HG02571 (cell line): ENCODE measurements at regions not wholly inside any gene's neighbourhood (a gene's known extent, or its start where the extent isn't known, plus 50 kb on each side); places are given as distances from the start of the nearest gene placed in this dataset.

Experiments used
- ATAC-seq: cut with Tn5 transposase; IDR thresholded peaks from one replicate; pipeline ENCODE4 v1.9.1; 2021; ENCODE audit warnings: mild to moderate bottlenecking, moderate library complexity; ENCODE audit not compliant: unreplicated experiment

DNA sequence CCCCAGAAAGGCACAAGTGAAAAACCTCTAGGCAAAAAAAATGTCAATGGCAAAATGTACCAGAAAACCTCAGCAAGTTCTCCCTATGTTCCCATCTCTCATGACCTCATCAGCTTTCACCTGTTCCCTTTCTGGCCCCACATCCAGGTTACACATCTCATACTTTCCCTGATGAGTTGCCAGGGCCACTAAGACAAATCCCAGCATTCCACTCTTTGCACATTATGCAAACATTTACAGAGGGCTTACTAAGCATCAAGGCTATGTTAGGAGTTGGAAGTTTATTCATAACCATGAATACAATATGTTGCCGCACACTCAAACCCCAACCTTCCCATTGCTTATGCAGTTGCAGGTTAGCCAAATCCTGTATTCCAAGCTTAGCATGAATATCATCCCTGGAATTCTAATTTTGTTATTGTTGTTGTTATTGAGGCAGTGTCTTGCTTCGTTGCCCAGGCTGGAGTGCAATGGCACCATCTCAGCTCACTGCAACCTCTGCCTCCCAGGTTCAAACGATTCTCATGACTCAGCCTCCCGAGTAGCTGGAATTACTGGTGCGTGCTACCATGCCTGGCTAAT is 129.3 kb upstream of the UBE2E2 start:
- ATAC-seq = no peak

DNA sequence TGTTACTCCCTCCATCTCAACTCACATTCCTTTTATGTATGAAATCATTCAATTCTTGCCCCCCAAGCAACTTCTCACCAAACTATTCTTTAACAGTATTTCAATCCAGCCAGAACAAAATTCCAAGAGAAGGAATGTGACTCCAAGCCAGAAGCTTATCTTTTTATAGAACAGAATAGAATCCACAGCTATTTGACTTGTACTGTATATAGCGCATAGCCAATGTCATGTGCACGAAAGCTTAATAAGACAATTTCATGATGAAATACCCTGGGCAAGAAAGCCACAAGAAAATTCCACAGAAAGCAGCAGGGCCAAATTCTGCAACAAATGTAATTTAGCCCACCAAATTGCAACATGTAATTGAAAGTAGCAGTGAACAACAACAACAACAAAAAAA is 127.6 kb upstream of the UBE2E2 start:
- ATAC-seq = no peak

DNA sequence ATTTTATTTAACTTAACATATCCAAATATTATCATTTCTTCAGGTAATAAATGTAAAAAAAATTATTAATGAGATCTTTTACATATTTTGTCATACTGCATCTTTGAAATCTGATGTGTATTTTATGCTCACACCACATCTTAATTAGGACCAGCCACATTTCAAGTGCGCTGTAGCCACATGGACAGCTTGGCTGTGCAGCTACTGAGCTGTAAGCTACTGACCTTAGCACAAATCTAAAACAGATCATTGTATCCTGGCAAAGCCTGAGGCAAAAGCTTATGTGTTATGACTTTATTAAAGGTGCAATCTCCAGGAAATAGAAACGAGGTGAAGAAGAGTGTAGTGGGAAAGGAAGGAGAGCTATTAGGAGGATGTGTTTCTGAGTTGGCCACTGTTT is 126.7 kb upstream of the UBE2E2 start:
- ATAC-seq = no peak

DNA sequence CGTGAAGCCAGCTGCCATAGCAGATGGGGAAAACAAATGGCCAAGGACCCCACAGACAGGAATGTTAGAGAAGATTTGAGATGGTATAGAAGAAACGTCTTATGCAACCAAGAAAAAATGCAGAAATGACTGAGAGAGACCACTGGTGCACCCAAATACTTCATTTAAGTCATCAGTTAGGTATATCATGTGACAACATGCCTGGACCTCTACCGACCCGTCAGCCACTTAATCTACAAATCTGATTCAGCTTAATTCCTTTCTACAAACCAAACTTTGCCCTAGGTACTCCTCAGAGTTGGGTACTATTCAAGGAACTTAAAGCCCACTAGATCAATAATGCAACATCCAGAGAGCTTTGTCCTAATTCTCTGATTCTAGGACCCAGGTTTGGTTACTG is 126.0 kb upstream of the UBE2E2 start:
- ATAC-seq = no peak

DNA sequence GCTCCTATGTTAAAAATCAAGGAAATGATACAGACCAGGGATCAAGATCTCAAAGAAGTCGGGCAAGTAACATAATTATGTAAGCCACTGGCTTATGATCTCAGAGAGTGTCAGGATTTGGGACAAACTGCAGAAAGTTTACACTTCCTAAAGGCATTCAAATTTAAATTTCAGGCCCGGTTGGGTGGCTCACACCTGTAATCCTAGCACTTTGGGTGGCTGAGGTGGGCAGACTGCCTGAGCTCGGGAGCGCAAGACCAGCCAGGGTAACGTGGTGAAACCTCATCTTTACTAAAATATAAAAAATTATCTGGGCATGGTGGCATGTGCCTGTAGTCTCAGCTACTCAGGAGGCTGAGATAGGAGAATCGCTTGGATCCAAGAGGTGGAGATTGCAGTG is 124.4 kb upstream of the UBE2E2 start:
- ATAC-seq = no peak

DNA sequence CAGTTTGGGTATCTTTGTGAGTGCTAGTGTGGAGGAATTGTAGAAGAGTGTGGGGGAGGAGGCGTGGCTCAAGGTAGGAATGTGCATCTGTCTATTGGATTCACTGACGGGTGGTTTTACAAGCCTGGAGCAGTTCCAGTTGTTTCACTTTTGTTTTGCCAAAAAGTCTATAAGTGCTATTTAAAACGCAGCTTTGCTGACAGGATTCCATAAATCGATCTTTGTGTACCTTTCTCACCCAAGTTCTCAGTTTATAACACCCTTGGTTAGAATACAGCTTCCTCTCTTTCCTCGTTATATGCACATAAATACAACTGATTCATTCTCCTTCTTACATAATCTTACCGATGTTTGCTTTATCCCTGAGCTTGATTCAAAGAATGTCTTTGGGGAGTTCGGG is 123.2 kb upstream of the UBE2E2 start:
- ATAC-seq = no peak

DNA sequence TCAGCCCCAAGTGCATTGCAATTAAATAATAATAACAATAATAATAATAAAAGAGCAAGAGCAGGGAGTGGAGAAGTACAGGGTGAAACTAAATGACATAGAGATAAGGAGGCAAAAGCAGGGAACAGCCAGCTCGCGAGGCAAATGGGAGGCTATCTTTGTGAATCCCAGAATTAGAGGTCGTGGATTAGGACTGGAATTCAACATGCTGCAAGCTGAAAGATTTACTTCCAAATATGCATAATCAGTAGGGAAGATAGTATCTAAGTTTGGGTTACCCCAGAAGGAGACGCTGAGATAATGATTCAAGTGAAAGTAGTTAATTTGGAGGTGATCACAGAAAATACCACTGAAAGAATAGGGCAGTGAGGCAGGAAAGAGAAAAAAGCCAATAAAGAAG is 119.4 kb upstream of the UBE2E2 start:
- no peak for ATAC-seq

DNA sequence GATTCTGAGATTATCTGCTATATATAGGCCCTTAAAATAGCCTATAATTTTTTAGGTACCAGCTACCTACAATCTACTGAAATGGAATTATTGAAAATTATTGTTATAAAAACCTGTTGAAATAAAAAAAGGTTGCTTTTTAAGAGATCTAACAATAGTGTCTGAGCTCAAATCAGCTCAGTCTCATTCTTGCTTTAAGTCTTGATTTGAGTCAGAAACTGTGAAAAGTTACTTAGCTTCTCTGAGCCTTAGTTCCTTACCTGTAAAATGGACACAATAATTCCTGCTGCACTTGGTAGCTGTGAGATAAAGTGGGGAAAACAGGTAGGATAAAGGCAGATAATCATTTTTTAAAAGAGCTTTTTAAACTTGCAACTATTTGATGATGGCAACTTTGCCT is 118.8 kb upstream of the UBE2E2 start:
- ATAC-seq = no peak

DNA sequence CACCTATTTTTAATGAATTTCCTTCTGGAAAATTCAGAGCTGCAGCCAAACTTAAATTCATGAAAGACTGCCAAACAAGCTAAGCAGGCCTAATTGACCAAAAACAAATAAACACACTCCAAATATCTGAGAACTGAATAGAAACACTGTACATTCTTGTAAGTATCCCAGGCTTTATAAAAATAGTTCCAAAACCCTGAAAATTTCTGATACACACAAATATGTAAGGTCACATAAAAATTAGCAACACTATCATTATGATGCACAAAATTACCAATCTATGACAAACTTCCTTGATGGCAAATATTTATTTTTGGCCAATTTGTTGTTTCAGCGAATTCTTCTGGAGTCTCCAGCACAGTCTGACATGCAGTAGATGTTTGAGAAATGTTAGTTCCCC is 117.9 kb upstream of the UBE2E2 start:
- no peak for ATAC-seq

DNA sequence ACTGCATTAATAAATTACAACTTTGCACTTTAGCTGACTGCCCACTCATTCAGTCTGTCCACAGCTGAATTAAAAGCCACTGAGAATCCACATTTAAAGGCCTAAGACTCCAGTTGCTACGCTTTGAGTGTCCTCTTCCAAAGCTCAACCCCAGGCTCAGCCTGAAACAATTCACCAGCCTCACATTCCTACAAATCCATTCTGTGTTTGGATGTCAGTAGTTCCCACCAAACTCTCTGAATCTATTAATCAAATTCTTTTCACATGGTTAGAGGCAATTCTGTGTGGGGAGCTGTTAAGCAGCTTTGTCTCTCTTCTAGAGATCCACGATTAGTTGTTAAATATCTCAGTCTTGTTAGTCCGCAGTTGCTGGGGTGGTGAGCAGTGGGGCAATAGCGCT is 116.8 kb upstream of the UBE2E2 start:
- no peak for ATAC-seq

DNA sequence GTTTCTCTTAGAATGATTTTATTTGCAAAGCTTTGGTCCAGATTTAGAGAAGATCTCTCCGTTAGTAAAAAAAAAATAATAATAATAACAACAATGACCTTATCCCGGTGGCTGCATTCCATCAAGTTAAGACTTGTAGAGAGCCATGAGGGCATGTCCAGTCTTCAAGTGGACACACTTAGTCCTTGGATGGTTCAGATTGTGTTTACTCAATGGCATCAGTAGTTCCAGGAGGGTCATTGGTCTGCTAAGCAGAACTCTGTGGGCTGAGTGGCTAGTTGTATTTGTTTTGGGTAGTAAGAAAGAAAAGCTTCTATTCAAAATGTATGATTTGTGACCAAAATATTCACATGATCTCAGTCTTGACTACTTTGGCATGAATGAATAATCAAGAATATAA is 116.3 kb upstream of the UBE2E2 start:
- ATAC-seq = no peak

DNA sequence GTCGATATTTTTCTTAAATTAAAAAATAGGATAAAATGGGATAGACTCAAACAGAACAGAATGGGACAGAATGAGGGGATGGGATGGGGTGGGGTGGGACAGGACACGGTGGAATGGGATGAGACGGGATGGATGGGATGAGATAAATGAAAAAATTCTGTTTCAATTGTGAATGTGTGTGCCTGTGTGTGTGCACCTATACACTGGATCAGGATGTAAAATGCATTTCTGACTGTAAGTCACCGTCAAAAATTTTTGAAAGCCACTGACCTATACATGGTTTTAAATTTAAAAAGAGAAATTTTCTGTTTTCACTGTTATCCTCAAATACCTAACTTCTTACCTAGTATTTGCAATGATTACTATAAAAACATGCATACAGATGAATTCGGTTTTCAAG is 108.7 kb upstream of the UBE2E2 start:
- ATAC-seq = no peak

DNA sequence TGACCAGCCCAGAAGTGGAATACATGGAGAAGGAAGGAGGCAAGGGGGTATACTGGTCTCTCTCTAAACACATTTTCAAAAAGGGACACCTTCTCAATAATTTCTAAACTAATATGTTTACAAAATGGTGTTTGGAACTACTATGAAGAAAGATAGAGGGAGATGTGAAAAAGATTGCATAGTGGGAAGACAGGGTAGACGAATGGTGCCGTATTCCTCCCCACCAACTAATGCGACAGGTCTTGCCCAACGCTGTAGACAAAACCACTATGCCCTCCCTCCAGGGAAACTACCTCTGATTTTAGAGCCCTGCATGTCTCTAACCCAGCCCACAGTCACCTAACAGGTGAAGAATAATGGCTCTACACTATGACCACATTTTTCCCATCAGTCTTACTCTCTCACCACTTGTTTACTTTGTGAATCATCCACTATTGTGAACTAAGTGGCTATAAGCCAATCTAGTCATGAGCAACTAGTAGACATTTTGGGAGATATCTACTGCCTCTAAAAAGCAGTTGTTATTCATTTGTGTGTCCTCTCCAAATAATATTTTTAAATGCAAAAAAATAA is 108.2 kb upstream of the UBE2E2 start:
- ATAC-seq = no peak

DNA sequence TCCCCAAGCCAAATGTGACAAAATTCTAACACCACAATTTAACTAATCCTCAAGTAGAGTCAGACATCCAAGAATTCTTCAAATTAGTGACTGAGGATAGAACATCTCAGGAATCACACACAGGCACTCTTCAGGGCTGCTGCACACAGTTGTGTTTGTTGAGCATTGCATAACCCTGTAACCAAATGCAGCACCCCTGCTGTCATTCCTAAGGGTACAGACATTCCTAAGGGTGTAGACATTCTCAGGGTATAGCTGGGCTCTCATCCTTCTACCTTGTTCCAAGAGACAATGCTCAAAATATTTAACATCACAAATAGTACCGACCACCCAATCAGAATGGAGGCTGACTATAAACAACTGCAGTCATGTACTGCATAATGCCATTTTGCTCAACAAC is 107.1 kb upstream of the UBE2E2 start:
- no peak for ATAC-seq

DNA sequence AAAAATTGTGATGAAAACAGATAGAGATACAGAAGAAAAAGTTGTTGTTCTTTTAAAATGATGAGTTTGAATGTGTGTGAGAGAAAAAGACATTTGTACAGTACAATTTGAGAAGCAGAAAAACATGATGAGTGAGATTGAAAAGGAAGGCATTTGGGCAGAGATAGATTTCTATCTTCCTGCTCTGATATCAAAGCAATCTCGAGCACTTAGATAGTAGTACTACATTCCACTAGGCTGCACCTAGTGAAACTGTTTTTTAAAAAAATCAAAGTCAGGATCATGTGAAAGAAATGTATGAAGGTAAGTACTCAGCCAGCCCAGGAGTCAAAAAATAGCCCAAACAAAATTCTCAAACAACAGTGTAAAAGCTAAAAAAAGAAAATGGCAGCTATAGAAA is 104.1 kb upstream of the UBE2E2 start:
- no peak for ATAC-seq

DNA sequence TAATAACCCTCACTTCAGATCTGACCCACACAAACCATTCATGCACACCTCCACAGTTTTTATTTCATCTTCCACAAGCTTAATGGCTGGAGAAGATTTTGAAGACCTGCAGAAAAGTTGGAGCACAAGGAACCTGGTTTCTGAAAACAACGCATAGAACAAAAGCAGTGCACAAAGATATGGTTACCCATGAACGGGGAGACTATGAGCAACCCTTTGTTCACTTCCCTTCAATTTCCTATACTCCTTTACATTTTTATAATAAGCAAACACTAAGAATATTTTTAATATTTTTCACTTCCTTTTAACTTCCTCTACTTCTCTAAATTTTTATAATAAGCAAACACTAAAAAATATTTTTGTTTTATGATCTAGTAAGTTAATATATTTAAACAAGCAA is 103.5 kb upstream of the UBE2E2 start:
- no peak for ATAC-seq

DNA sequence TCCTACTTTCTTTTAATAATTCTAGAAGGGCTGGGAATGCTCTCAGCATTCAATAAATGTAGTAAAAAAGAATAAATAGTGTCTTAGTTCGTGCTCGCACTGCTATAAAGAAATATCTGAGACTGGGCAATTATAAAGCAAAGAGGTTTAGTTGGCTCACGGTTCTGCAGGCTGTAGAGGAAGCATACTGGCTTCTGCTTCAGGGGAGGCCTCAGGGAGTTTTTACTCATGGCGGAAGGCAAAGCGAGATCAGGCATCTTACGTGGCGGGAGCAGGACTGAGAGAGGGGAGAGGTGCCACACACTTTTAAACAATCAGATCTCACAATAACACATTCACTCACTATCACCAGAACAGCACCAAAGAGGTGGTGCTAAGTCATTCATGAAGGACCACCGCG is 103.0 kb upstream of the UBE2E2 start:
- ATAC-seq = no peak

DNA sequence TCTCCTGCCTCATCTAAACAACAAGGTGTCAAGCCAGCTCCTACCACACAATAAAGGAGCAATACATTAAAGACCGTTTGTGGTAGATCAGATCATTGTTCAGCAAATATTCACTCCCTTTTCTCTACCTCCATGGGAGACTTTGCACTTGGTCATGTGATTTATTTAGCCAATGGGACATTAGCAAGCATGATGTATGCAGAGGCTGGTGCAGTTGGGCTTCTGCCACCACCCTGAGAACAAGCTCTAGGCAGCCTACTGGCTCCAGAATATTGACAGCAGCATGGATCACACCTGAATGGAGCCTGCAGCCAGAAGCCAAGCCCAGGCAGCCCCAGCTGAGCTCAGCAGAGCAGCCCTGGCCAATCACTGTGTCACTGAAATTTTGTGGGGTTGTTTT is 99.4 kb upstream of the UBE2E2 start:
- no peak for ATAC-seq

DNA sequence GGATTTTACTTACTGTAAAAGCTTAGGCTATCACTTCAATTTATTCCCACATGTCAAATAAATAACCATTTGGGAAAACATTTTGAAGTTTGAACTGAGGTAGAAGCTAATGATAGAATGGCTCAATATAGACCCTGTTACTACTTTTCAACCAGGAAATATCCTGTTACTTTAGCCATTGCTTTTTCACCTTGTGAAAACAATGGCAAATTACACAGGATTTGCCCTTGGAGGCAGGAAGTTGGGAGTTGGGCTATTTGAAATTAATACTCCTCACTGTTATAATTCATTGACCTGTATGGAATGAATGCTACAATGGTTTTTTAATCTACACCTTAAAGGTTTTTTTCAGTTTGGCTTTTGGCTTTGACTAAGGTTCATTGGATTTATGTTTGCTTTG is 98.1 kb upstream of the UBE2E2 start:
- no peak for ATAC-seq

DNA sequence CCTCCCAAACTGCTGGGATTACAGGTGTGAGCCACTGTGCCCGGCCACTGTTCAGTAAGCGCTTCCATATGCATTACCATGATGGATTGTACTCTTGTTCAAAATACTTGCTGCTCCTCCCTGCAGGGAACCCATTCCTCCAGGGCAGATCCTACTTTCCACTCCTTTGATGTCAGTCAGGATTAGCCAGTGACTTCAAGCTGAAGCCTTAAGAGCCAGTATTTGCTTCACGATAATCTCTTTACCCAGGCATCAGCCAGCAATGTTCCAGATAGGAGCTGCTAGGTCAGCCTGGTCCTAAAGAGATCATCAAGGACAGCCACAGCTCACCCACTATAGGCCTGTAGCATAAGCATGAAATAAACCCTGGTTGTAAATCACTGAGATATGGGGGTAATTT is 96.5 kb upstream of the UBE2E2 start:
- ATAC-seq = no peak

DNA sequence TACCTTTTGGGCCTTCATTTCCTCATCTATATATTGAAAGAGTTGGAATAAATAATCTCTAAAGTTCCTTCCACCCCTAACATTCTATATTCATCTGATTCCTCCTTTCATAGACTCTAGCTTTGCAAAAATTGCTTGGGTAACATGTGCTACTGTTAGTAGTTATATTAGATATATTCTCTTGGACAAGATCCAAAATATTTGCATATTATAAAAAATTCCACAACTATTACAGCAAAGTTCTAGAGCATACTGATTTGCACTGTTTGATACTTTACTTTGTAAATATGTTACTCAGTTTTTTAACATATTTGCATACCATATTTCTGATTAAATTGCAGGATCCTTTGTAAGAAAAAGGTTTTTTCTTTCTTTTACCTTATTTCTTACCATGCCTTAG is 95.9 kb upstream of the UBE2E2 start:
- ATAC-seq = no peak

DNA sequence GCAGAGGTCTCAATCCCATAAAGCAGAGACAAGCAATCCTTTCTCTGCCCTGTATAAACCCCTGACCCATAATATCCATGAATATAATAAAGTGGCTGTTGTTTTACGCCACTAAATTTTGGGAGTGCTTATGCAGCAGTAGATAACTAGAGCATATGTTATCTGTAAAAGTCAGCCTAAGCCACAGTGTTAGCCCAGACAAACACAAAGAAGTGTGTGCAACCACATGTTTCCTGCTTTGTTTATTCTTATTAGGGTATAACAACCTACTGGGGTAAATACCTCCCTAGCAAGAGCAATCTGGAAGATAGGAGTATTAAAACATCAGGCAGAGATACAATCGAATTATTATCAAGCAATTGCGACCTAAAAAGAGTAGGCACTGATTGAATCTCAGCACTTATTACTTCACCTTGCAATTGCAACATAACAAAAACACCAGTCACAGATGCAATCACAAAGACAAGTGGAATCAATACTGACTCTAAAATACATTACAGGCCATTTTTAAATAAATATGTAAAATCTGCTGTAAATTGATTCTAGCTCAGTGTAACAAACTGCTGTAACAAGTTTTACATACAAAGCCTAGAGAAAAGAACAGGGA is 94.6 kb upstream of the UBE2E2 start:
- ATAC-seq = no peak

DNA sequence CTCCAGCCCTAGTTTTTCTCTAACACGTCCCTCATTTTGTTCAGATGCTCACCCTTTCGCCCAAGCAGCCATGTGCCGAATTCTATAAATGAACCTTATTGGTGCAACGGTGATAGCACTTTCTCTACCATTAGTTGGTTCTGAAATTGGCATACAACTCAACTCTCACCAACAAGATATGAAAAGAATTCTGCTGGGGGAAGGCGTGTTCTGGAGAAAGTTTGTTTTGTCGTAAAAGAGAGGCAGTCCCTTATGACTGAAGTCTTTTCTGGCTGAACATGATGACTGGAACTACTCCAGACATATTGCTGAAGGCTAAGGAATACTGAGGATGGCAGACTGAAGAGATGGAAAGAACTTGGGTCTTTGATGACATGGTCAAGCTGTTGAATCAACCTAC is 91.8 kb upstream of the UBE2E2 start:
- ATAC-seq = no peak
